GM19467 (cell line): ENCODE measurements at regions not wholly inside any gene's neighbourhood (a gene's known extent, or its start where the extent isn't known, plus 50 kb on each side); places are given as distances from the start of the nearest gene placed in this dataset.

Experiments
- ATAC-seq: cut with Tn5 transposase; IDR thresholded peaks from one replicate; pipeline ENCODE4 v1.9.1; 2021; ENCODE audit warnings: mild to moderate bottlenecking, moderate library complexity; ENCODE audit not compliant: unreplicated experiment

DNA sequence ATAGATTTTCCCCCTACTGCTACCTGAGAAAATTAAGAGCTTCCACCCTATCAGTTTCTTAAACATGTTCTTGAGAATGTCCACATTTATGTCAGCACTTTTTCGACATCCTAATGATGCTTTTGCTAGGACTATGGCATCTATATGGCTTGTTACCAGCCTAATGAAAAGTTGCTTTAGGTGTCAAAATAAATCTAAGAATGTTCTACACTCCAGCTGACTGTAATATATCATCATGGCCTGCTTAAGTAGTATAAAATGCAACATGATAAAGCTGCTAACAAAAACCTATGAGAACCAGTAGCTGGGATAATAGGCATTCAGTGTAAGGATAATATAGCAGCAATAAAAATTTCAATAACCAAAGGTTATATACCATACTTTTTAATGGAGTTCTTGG is 1983.5 kb upstream of the CELF4 start:
- no peak for ATAC-seq

- ATAC-seq: no peak
Measured at GRCh38 chr18:39531659-39532058, 1966.1 kb upstream of the CELF4 start.

GRCh38 chr18:39529358-39529757 is 1963.8 kb upstream of the CELF4 start:
- no peak for ATAC-seq

GRCh38 chr18:39527465-39527864 is 1961.9 kb upstream of the CELF4 start:
- ATAC-seq: no peak

DNA sequence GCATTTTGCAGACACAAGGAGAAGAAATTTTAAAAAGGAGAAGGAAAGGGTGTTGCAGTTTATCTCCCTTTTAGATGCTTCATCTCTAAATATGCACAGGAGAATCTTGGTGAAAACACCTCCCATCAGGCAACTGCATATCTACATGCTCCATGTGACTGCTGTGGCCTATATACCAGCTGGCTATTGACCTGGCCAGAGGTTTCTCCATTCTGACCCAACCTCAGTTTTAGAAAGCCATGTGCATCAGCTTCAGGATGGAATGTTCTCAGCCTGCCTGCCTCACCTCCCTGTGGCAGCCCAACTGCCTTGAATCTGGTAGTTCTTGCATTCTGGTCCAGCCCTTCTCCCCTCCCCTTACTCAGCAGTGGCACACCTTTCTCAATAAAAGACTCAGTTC is 1958.8 kb upstream of the CELF4 start:
- ATAC-seq: no peak

DNA sequence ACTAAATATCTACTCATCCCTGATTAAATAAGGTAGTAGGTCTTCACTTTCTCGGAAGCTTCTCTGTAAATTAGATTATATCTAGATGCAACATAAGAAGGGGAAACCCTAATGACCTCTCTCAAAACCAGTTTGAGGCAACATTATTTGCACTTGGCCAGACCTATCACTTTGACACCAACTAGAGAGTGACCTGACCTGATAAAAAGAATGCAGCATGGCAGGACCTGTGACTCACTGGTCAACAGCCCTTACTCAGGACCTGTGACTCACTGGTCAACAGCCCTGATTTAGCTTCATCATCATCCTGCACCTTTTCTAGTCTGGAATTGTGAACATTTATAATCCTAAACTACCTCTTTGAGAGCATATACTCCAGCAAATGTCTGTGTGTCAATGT is 1957.7 kb upstream of the CELF4 start:
- ATAC-seq: no peak

GRCh38 chr18:39521164-39521563 is 1955.6 kb upstream of the CELF4 start:
- ATAC-seq: no peak

GRCh38 chr18:39519741-39520140 is 1954.1 kb upstream of the CELF4 start:
- ATAC-seq: no peak

DNA sequence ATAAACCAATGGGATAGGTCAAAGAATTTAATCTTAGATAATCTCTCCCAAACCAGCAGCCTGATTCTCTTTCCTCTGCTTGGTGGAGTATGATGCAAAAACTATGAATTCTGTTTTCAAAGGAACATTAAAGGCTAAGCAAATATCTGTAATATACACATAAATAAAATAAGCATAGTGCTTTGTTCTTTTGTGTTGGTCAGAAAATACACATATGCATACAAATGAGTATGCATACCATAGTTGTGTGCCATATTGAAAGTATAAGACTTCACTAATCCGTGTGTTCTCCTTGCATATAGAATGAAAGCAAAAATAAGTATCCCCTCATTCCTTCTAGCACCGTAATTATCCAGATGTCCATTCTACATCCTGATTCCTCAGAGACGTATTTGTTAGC is 1949.7 kb upstream of the CELF4 start:
- ATAC-seq: no peak

DNA sequence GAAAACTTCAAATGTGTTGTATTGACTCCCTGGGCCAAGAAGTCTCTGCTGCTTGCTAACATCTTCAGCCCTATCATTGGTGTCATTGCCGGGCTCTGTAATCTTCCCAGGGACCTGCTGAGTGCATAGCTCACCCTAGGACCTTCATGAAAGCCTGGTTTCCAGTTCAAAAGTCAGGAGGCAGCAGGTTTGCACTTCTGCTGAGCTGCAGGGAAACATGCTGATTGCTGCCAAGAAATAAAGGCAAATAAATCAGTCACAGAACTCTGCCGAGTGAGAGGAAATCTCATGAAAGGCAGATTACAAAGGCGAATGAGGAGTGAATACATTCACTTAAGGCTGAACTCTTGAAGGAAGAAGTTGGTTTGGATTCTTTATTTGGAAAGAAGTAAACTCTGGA is 1947.6 kb upstream of the CELF4 start:
- no peak for ATAC-seq

DNA sequence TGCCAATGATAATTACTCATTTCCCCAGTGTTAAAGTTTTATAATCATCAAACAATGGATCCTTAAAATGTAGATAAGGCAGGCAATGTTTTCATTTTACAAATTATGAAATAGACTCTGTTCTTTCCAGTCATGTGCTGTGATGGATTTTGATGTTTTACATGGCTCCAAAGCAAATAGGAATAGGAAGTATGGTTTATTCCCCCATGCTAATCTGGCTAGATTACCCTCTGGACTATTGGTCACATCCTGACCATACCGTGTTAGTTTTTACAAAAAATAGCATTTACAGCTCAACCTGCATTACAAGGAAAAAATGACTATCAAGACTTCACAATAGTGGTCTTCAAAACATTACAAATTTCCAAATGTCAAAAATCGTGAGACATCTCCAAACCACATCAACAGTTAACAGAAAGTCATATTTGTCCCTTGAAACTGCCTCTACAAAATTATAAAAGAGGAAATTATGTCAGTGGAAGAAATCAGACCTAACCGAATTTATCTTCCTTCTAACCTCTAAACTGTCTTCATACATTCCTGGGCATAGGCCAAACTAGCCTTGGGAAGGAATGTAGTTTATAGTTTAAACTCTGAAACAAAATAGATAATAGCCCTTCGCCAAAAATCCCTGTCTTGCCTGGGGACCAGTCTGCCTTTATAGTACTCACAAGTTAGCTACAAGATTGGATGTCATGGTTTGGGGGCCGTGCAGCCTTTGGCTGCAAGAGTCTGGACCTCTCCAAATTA is 1941.2 kb upstream of the CELF4 start:
- no peak for ATAC-seq

DNA sequence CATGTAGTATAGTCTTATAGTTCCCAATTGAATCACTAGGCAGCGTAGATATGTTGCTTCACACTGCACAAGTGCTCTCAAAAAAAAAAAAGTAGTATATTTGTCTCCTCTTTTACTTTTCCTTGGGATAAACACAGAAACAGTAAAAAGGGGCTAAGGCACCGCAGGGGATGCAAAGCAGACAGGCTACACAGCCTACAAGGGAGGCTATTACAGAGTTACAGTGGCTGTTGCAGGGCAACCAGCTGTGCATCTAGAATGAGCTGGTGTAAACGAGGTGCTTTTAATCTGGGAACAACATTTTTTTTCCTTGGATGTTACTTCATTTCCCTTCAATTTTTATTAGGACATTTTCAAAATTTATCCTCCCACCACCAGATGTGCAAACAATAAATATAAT is 1934.7 kb upstream of the CELF4 start:
- ATAC-seq: no peak

GRCh38 chr18:39497821-39498220 is 1932.2 kb upstream of the CELF4 start:
- ATAC-seq: no peak

DNA sequence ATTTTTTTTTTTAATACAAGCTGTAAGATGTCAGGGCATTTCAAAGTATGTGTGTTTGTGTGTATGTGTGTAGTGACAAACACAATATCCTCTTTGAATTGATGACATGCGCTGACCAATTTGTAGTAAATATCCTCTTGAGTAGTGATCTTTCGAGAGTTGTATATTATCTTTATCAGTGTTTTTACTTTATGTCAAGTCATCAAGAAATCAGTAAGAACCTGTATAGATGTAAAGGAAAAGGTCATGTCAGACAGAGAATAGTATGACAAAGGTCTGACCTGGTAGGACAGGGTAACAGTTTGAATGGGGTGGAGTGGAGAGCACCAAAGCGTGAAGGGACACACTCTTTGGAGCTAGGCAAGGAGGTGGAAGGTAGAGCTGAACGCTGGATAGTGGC is 1931.4 kb upstream of the CELF4 start:
- no peak for ATAC-seq

- no peak for ATAC-seq
Measured at GRCh38 chr18:39494211-39494896, 1928.8 kb upstream of the CELF4 start.

GRCh38 chr18:39491408-39491807 is 1925.8 kb upstream of the CELF4 start:
- ATAC-seq: no peak

DNA sequence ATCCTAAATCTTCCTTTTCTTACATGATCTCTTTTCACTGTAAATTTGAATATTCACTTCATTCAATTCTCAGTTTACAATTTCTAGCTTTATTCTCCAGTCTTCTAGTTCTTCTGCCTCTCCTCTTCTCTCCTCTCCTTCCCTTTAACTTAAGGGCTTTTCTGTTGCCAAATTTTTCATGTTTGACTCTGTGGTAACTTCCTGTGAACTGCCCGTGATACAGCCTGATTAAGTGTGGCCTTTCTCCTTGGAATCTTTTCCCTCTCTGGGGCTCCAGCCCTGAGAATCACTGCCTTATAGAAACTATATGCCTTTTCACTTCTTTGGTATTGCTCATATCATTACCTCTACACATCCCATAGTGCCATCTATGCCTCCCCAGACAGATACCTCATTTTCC is 1923.8 kb upstream of the CELF4 start:
- no peak for ATAC-seq

- ATAC-seq: no peak
Measured at GRCh38 chr18:39487932-39488331, 1922.3 kb upstream of the CELF4 start.

GRCh38 chr18:39486268-39486667 is 1920.7 kb upstream of the CELF4 start:
- ATAC-seq: no peak

DNA sequence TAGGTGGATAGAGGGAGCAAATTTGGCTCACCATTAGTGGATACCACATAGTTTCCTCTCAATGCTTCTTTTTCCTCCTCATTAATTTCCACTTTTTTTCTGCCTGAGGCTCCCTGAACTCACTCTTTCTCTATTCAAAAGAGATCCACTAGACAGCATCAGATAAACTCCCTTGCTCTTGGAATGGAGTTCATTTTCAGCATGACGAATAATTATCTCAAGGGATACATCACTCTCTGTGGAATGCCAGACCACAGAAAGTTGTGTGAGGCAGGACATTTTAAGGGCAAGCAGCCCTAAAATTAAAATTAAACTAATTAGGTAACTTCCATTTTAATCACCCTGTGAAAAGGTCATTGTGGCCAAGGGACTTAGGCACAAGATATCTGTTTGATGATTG is 1920.1 kb upstream of the CELF4 start:
- no peak for ATAC-seq

- ATAC-seq: no peak
Measured at GRCh38 chr18:39481281-39481680, 1915.7 kb upstream of the CELF4 start.

GRCh38 chr18:39480494-39481195 is 1915.0 kb upstream of the CELF4 start:
- ATAC-seq: no peak
